HL-60 (cell line): ENCODE measurements at regions not wholly inside any gene's neighbourhood (a gene's known extent, or its start where the extent isn't known, plus 50 kb on each side); places are given as distances from the start of the nearest gene placed in this dataset.

Source experiments
- POLR2AphosphoS5 ChIP-seq: IDR thresholded peaks from 2 replicates; pipeline ENCODE4 v1.6.1; 2012; ENCODE audit warnings: low read depth
- SPI1 ChIP-seq: IDR thresholded peaks from 2 replicates; pipeline ENCODE4 v1.6.1; 2012; ENCODE audit warnings: low read depth, mild to moderate bottlenecking, borderline replicate concordance
- TF ChIP-seq, protein P1 (sequence below): IDR thresholded peaks from one replicate; pipeline ENCODE4 v1.5.1; 2011; ENCODE audit warnings: low read length, control low read depth, inconsistent platforms; ENCODE audit not compliant: insufficient read depth
- TF ChIP-seq, protein P2 (sequence below): IDR thresholded peaks from 2 replicates; pipeline ENCODE4 v1.6.1; 2012; ENCODE audit warnings: low read depth; ENCODE audit not compliant: insufficient replicate concordance

DNA sequence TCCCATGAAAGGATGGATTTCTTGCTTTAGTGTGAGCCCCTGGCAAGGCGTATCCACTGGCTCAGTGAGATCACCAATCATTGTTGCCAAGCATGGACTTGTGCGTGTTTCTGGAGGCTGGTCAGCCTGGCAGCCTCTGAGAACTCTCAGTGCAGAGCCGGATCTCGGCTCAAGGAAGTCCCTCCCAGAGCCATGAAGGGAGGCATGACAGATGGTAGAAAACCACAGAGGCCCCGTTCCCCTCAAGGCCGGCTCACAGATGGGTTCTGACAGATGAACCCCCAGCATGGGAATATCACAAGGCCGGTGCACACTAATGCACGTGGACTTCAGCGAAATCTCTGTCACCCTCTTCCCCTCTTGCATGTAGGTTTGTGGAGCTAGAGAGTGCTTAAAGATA lies 290.5 kb downstream of the AJAP1 start:
- TF ChIP-seq, protein P1, sequence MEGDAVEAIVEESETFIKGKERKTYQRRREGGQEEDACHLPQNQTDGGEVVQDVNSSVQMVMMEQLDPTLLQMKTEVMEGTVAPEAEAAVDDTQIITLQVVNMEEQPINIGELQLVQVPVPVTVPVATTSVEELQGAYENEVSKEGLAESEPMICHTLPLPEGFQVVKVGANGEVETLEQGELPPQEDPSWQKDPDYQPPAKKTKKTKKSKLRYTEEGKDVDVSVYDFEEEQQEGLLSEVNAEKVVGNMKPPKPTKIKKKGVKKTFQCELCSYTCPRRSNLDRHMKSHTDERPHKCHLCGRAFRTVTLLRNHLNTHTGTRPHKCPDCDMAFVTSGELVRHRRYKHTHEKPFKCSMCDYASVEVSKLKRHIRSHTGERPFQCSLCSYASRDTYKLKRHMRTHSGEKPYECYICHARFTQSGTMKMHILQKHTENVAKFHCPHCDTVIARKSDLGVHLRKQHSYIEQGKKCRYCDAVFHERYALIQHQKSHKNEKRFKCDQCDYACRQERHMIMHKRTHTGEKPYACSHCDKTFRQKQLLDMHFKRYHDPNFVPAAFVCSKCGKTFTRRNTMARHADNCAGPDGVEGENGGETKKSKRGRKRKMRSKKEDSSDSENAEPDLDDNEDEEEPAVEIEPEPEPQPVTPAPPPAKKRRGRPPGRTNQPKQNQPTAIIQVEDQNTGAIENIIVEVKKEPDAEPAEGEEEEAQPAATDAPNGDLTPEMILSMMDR = no peak
- TF ChIP-seq POLR2AphosphoS5 (no peak), SPI1 (no peak)
- TF ChIP-seq, protein P2, sequence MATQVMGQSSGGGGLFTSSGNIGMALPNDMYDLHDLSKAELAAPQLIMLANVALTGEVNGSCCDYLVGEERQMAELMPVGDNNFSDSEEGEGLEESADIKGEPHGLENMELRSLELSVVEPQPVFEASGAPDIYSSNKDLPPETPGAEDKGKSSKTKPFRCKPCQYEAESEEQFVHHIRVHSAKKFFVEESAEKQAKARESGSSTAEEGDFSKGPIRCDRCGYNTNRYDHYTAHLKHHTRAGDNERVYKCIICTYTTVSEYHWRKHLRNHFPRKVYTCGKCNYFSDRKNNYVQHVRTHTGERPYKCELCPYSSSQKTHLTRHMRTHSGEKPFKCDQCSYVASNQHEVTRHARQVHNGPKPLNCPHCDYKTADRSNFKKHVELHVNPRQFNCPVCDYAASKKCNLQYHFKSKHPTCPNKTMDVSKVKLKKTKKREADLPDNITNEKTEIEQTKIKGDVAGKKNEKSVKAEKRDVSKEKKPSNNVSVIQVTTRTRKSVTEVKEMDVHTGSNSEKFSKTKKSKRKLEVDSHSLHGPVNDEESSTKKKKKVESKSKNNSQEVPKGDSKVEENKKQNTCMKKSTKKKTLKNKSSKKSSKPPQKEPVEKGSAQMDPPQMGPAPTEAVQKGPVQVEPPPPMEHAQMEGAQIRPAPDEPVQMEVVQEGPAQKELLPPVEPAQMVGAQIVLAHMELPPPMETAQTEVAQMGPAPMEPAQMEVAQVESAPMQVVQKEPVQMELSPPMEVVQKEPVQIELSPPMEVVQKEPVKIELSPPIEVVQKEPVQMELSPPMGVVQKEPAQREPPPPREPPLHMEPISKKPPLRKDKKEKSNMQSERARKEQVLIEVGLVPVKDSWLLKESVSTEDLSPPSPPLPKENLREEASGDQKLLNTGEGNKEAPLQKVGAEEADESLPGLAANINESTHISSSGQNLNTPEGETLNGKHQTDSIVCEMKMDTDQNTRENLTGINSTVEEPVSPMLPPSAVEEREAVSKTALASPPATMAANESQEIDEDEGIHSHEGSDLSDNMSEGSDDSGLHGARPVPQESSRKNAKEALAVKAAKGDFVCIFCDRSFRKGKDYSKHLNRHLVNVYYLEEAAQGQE = no peak
